Spleen (tissue), 11 donors: ENCODE measurements at regions not wholly inside any gene's neighbourhood (a gene's known extent, or its start where the extent isn't known, plus 50 kb on each side); places are given as distances from the start of the nearest gene placed in this dataset.

Experiments used
- DNase-seq: peaks from one replicate; pipeline ENCODE4 v3.0.0-alpha.2; 2020
- H3K27ac ChIP-seq, 8 donors: fragments of 200-600 bp; sonication (generic) in 7 of 8; 1 replicate in 4 of 8; 2 replicates in 4 of 8; pipeline versions ENCODE4 v1.5.0 to v1.8.0; 2016 to 2021; ENCODE audit warnings: inconsistent platforms in 4 of 8, mild to moderate bottlenecking in 4 of 8, moderate library complexity in 1 of 8
- H3K27me3 ChIP-seq, 7 donors: fragments of 200-600 bp; sonication (generic) in 6 of 7; replicated peaks in 1 of 7; 1 replicate in 4 of 7; 2 replicates in 3 of 7; pipeline versions ENCODE4 v1.5.0 to v1.8.0; 2016 to 2021; ENCODE audit warnings: inconsistent platforms in 3 of 7, mild to moderate bottlenecking in 1 of 7
- H3K36me3 ChIP-seq, 6 donors: fragments of 200-600 bp; sonication (generic) in 5 of 6; 1 replicate in 4 of 6; 2 replicates in 2 of 6; pipeline versions ENCODE4 v1.5.0 to v1.8.0; 2016 to 2021; ENCODE audit warnings: inconsistent platforms in 2 of 6
- H3K4me1 ChIP-seq, 6 donors: fragments of 200-600 bp; sonication (generic) in 5 of 6; 1 replicate in 3 of 6; 2 replicates in 3 of 6; pipeline versions ENCODE4 v1.5.0 to v1.8.0; 2016 to 2021; ENCODE audit warnings: inconsistent platforms in 3 of 6
- H3K4me3 ChIP-seq, 8 donors: fragments of 200-600 bp; sonication (generic) in 7 of 8; 1 replicate in 4 of 8; 2 replicates in 4 of 8; pipeline versions ENCODE4 v1.5.0 to v1.8.0; 2016 to 2021; ENCODE audit warnings: inconsistent platforms in 4 of 8, mild to moderate bottlenecking in 4 of 8, moderate library complexity in 2 of 8
- H3K9me3 ChIP-seq, 8 donors: fragments of 200-600 bp; sonication (generic) in 7 of 8; 1 replicate in 4 of 8; 2 replicates in 4 of 8; pipeline versions ENCODE4 v1.5.0 to v1.8.0; 2016 to 2021; ENCODE audit warnings: inconsistent platforms in 4 of 8
- POLR2A ChIP-seq, 3 donors: fragments of 450-650 bp; IDR thresholded peaks; one replicate each; pipeline ENCODE4 v1.5.1; 2017; ENCODE audit warnings: antibody characterized with exemption in 3 of 3, mild to moderate bottlenecking in 1 of 3
- POLR2AphosphoS5 ChIP-seq, 3 donors: sonication (generic); formaldehyde crosslinking; IDR thresholded peaks; one replicate each; pipeline ENCODE4 v1.5.1; 2017; ENCODE audit warnings: antibody characterized with exemption in 3 of 3
- WGBS, 5 donors: extraction: QIAGEN DNeasy Blood & Tissue Kit in 3 of 5; methylation state at CpG; one replicate each; pipeline versions ENCODE4 v1.1.5 to v1.1.7; 2013 to 2018; 5-methylcytosine and 5-hydroxymethylcytosine counted together
- intact Hi-C: fragments of 100-400 bp; cut with DNase I; formaldehyde crosslinking; loops from one replicate; pipeline ENCODE4 v1.15.0; 2023; ENCODE audit warnings: low total_unique reads
- TF ChIP-seq, protein P1 (sequence below), 11 experiments: fragments of 200-600 bp in 7 of 11; fragments of 450-650 bp in 4 of 11; sonication (generic) in 4 of 11; IDR thresholded peaks in 8 of 11; conservative IDR thresholded peaks in 3 of 11; 1 replicate in 7 of 11; 2 replicates in 4 of 11; pipeline versions ENCODE4 v1.4.0 to v1.8.0; 2016 to 2021; ENCODE audit warnings: antibody characterized with exemption in 11 of 11, inconsistent platforms in 4 of 11, mild to moderate bottlenecking in 1 of 11
- donor health status: healthy with polysubstance abuse.
- donor health status: DM: no; HTN: no; CAD: no; lungs with moderate emphysema.
- donor health status: DM: no; HTN: no; CAD: no.
- donor health status: Bipolar disorder and iron deficiency.
- donor health status: healthy.
- donor health status: DM: no; HTN: no; CAD: no.
- donor health status: DM: yes; HTN: yes; CAD: no.

DNA sequence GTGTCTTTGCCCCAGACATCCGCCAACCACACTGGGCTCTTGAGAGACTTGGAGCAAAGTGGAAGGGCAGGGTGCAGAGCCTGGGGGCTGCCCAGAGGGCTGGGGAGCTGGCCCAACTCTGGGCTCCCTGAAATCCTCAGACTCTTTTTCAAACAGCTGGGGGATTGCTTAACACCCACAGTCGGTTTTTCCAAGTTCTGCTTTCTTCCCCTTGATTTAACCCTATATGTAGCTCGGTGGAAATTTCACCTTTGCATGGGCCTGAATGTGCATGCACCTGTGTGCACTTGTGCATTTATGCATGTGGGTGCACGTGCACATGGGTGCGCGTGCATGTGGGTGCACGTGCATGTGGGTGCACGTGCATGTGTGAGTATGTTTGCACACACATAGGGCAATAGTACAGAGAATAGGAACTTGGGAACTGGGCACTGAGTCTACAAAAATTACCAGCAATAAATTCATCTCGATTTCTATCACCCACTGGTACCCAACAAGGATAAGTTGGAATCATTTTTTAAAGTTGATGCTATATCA, 52.3 kb upstream of the RFLNA start:
- Histone ChIP-seq H3K4me1 (peaks cover 0 to 10% (median 0%) of the 10 kb centered on the region in 6 donors), H3K9me3 (peaks cover 0 to 30% (median 18%) of the 10 kb centered on the region in 8 donors), H3K27ac (no peak overlapping the region), H3K27me3 (no peaks in the 10 kb centered on the region), H3K36me3 (no peaks in the 10 kb centered on the region), H3K4me3 (no peak overlapping the region)
- WGBS, 5 donors, result 36 to 61% (median 53%) methylated on average over 8 to 9 of the region's 9 CpGs
- DNase-seq, result no peak
- intact Hi-C loops, result no loop called here
- no peak for TF ChIP-seq POLR2AphosphoS5 (IDR thresholded peaks at IDR 0.05)

DNA sequence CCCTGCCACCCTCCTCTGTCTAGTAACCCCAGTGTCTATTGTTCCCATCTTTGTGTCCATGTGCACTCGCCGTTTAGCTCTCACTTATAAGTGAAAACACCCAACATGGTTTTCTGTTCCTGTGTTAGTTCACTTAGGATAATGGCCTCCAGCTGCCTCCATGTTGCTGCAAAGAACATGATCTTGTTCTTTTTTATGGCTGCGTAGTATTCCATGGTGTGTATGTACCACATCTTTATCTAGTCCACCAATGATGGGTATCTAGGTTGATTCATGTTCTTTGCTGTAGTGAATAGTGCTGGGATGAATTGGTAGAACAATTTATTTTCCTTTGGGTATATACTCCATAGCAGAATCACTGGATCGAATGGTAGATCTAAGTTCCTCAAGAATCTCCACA, 51.0 kb upstream of the RFLNA start:
- Histone ChIP-seq H3K27me3 (no peaks in the 10 kb centered on the region), H3K27ac (no peak overlapping the region), H3K4me1 (peaks cover 0 to 10% (median 0%) of the 10 kb centered on the region in 6 donors), H3K9me3 (peaks cover 0 to 35% (median 19%) of the 10 kb centered on the region in 8 donors), H3K36me3 (no peaks in the 10 kb centered on the region), H3K4me3 (no peak overlapping the region)
- no peak for TF ChIP-seq POLR2AphosphoS5 (IDR thresholded peaks at IDR 0.05)
- no peak for TF ChIP-seq POLR2A (IDR thresholded peaks at IDR 0.05)
- TF ChIP-seq, protein P1, sequence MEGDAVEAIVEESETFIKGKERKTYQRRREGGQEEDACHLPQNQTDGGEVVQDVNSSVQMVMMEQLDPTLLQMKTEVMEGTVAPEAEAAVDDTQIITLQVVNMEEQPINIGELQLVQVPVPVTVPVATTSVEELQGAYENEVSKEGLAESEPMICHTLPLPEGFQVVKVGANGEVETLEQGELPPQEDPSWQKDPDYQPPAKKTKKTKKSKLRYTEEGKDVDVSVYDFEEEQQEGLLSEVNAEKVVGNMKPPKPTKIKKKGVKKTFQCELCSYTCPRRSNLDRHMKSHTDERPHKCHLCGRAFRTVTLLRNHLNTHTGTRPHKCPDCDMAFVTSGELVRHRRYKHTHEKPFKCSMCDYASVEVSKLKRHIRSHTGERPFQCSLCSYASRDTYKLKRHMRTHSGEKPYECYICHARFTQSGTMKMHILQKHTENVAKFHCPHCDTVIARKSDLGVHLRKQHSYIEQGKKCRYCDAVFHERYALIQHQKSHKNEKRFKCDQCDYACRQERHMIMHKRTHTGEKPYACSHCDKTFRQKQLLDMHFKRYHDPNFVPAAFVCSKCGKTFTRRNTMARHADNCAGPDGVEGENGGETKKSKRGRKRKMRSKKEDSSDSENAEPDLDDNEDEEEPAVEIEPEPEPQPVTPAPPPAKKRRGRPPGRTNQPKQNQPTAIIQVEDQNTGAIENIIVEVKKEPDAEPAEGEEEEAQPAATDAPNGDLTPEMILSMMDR (IDR thresholded peaks at IDR 0.05 in 8 of 11, conservative IDR thresholded peaks at IDR 0.05 in 3 of 11), result no peak
- intact Hi-C loops, result no loop called here
- WGBS, 5 donors, result 94 to 100% (median 97%) methylated on average over 4 of the region's 4 CpGs
- no peak for DNase-seq
